ENCODE measurements at regions not wholly inside any gene's neighbourhood (a gene's known extent, or its start where the extent isn't known, plus 50 kb on each side); places are given as distances from the start of the nearest gene placed in this dataset.
A peak's percentile ranks its signal among the peaks of the same experiment; 100 is the strongest.

GRCh38 chr2:220064111-220065030 lies 436.9 kb downstream of the SLC4A3 start:
- DNase-seq: no peak

- DNase-seq: no peak
Measured at GRCh38 chr2:220065581-220065980, 438.2 kb downstream of the SLC4A3 start.

- no peak for DNase-seq
Measured at GRCh38 chr2:220068846-220069245, 441.4 kb downstream of the SLC4A3 start.

GRCh38 chr2:220070349-220070748 lies 442.9 kb downstream of the SLC4A3 start:
- DNase-seq: no peak

GRCh38 chr2:220071696-220072095 lies 444.3 kb downstream of the SLC4A3 start:
- no peak for DNase-seq

- no peak for DNase-seq
Measured at GRCh38 chr2:220072669-220073220, 445.3 kb downstream of the SLC4A3 start.

- DNase-seq: no peak
Measured at GRCh38 chr2:220075835-220076234, 448.4 kb downstream of the SLC4A3 start.

GRCh38 chr2:220076734-220077133 lies 449.3 kb downstream of the SLC4A3 start:
- peak; percentile 11 for DNase-seq

- DNase-seq: peak; percentile 72
Measured at GRCh38 chr2:220077488-220077887, 450.1 kb downstream of the SLC4A3 start.

GRCh38 chr2:220078439-220078838 lies 451.0 kb downstream of the SLC4A3 start:
- peak; percentile 59 for DNase-seq

- no peak for DNase-seq
Measured at GRCh38 chr2:220079595-220079994, 452.2 kb downstream of the SLC4A3 start.

GRCh38 chr2:220081171-220081570 lies 453.7 kb downstream of the SLC4A3 start:
- no peak for DNase-seq

GRCh38 chr2:220090050-220090449 lies 462.6 kb downstream of the SLC4A3 start:
- DNase-seq: no peak

- DNase-seq: no peak
Measured at GRCh38 chr2:220096406-220096805, 469.0 kb downstream of the SLC4A3 start.

GRCh38 chr2:220101980-220102379 lies 474.6 kb downstream of the SLC4A3 start:
- DNase-seq: no peak

- no peak for DNase-seq
Measured at GRCh38 chr2:220103596-220103995, 476.2 kb downstream of the SLC4A3 start.

- no peak for DNase-seq
Measured at GRCh38 chr2:220104871-220105351, 477.5 kb downstream of the SLC4A3 start.

- no peak for DNase-seq
Measured at GRCh38 chr2:220106065-220106464, 478.6 kb downstream of the SLC4A3 start.

- DNase-seq: no peak
Measured at GRCh38 chr2:220107380-220107791, 480.0 kb downstream of the SLC4A3 start.

GRCh38 chr2:220114443-220114842 lies 487.0 kb downstream of the SLC4A3 start:
- DNase-seq: no peak

GRCh38 chr2:220117025-220117424 lies 489.6 kb downstream of the SLC4A3 start:
- no peak for DNase-seq

- no peak for DNase-seq
Measured at GRCh38 chr2:220120041-220120440, 492.6 kb downstream of the SLC4A3 start.

- no peak for DNase-seq
Measured at GRCh38 chr2:220123751-220124150, 496.3 kb downstream of the SLC4A3 start.

GRCh38 chr2:220125551-220125950 lies 498.1 kb downstream of the SLC4A3 start:
- no peak for DNase-seq

Data from hindlimb muscle (tissue), 1 donor.